H54 (cell line): ENCODE measurements at regions not wholly inside any gene's neighbourhood (a gene's known extent, or its start where the extent isn't known, plus 50 kb on each side); places are given as distances from the start of the nearest gene placed in this dataset.
"Not testable (repeated sequence)": the region's sequence is repeated elsewhere in the genome, so short reads cannot be mapped to it uniquely, and the experiment has no call there.

ENCODE experiments used
- DNase-seq: peaks from one replicate; pipeline ENCODE4 v3.0.0; 2011; ENCODE audit warnings: low spot score, mixed read lengths; ENCODE audit not compliant: insufficient read length
- FAIRE-seq: peaks from 3 replicates; lab custom pipeline; 2011; peaks lifted over from hg19 to GRCh38; lab: Jason Lieb, UNC
- POLR2A ChIP-seq: IDR thresholded peaks from 2 replicates; pipeline ENCODE4 v1.6.1; 2011; ENCODE audit warnings: low read depth, mild to moderate bottlenecking, low read length

GRCh38 chr5:27103486-27103885 is 65.1 kb upstream of the CDH9 start:
- no peak for TF ChIP-seq POLR2A
- DNase-seq (no peak), FAIRE-seq (no peak)

- FAIRE-seq, DNase-seq: not testable (repeated sequence)
Measured at GRCh38 chr5:27095761-27096160, 57.4 kb upstream of the CDH9 start.

GRCh38 chr5:27093279-27093678 is 54.9 kb upstream of the CDH9 start:
- FAIRE-seq = no peak
- no peak for TF ChIP-seq POLR2A
- no peak for DNase-seq

- DNase-seq = no peak
- peak; percentile 6 for FAIRE-seq
- TF ChIP-seq POLR2A = no peak
Measured at GRCh38 chr5:27091858-27092257, 53.5 kb upstream of the CDH9 start.

- DNase-seq, FAIRE-seq: not testable (repeated sequence)
Measured at GRCh38 chr5:27088822-27089221, 50.4 kb upstream of the CDH9 start.
